HepG2 (cell line): ENCODE measurements at regions not wholly inside any gene's neighbourhood (a gene's known extent, or its start where the extent isn't known, plus 50 kb on each side); places are given as distances from the start of the nearest gene placed in this dataset.

Source experiments
- ATAC-seq: fragments of 200-7000 bp; cut with Tn5 transposase; 3 replicates; pipeline ENCODE4 v1.9.1; 2020; ENCODE audit warnings: mild to moderate bottlenecking, moderate library complexity
- BruUV-seq: library from RNA; stranded (reverse); fragments of 400-500 nt; replicated peaks from 2 replicates; lab custom pipeline; 2021; lab: Mats Ljungman, UMichigan
- CTCF ChIA-PET: fragments of 300-600 bp; formaldehyde crosslinking; extraction: SDS; loops from one replicate; lab custom pipeline; 2021; ENCODE audit warnings: low total read pairs, inconsistent platforms, low intra/inter-chr PET ratio; lab: Yijun Ruan, JAX
- POLR2A ChIA-PET: fragments of 350-600 bp; sonication (Branson Sonifier 250); formaldehyde crosslinking; loops from one replicate; lab custom pipeline; 2020; ENCODE audit warnings: antibody characterized with exemption, inconsistent platforms; lab: Yijun Ruan, JAX
- DNase-seq: peaks from one replicate; pipeline ENCODE4 v3.0.0-alpha.2; 2015; ENCODE audit warnings: low spot score
- FAIRE-seq: peaks from 3 replicates; lab custom pipeline; 2011; peaks lifted over from hg19 to GRCh38; lab: Jason Lieb, UNC
- H2AFZ ChIP-seq: one replicate; pipeline ENCODE4 v1.6.1; 2011; ENCODE audit warnings: low read length, inconsistent platforms
- H3K27ac ChIP-seq: fragments of 300-600 bp; 3 replicates; pipeline ENCODE4 v1.8.0; 2011; ENCODE audit warnings: mixed run types, mild to moderate bottlenecking, mixed read lengths, low read length, inconsistent platforms; ENCODE audit not compliant: insufficient read depth; ENCODE audit errors: extremely low read length
- H3K27me3 ChIP-seq, 2 experiments: fragments of 200-600 bp in 1 of 2; 2 replicates in 1 of 2; 3 replicates in 1 of 2; pipeline versions ENCODE4 v1.6.0 to v1.8.0; 2011; ENCODE audit warnings: low read length in 2 of 2, mild to moderate bottlenecking in 2 of 2, moderate library complexity in 2 of 2, inconsistent platforms in 1 of 2; ENCODE audit not compliant: insufficient read depth in 2 of 2, control insufficient read depth in 1 of 2
- H3K36me3 ChIP-seq, 2 experiments: fragments of 200-600 bp in 1 of 2; replicated peaks in 1 of 2; 2 replicates in 1 of 2; 3 replicates in 1 of 2; pipeline versions ENCODE4 v1.5.1 to v1.8.0; 2011; ENCODE audit warnings: low read length in 2 of 2, inconsistent platforms in 1 of 2; ENCODE audit not compliant: insufficient read depth in 2 of 2, control insufficient read depth in 1 of 2
- H3K4me1 ChIP-seq: 2 replicates; pipeline ENCODE4 v1.5.1; 2012; ENCODE audit warnings: low read length, inconsistent platforms; ENCODE audit not compliant: insufficient read depth
- H3K4me2 ChIP-seq: 2 replicates; pipeline ENCODE4 v1.6.0; 2011; ENCODE audit warnings: low read depth, low read length, inconsistent platforms
- H3K4me3 ChIP-seq, 3 experiments: fragments of 200-600 bp in 1 of 3; sonication (generic), shearing (Covaris generic) in 1 of 3; replicated peaks in 1 of 3; 2 replicates each; pipeline ENCODE4 v1.5.1; 2011 to 2016; ENCODE audit warnings: low read length in 3 of 3, inconsistent platforms in 2 of 3, low read depth in 2 of 3, mild to moderate bottlenecking in 2 of 3, control low read depth in 1 of 3, mixed read lengths in 1 of 3; ENCODE audit not compliant: insufficient read depth in 1 of 3
- H3K79me2 ChIP-seq: one replicate; pipeline ENCODE4 v1.6.1; 2011; ENCODE audit warnings: low read length, inconsistent platforms; ENCODE audit not compliant: insufficient read depth
- H3K9ac ChIP-seq: 2 replicates; pipeline ENCODE4 v1.6.0; 2011; ENCODE audit warnings: mild to moderate bottlenecking, low read depth, low read length, inconsistent platforms; ENCODE audit not compliant: insufficient read depth
- H3K9me3 ChIP-seq: 2 replicates; pipeline ENCODE4 v1.5.1; 2012; ENCODE audit warnings: mild to moderate bottlenecking, low read length
- H4K20me1 ChIP-seq: 2 replicates; pipeline ENCODE4 v1.6.0; 2011; ENCODE audit warnings: inconsistent platforms, mild to moderate bottlenecking, low read length, moderate library complexity; ENCODE audit not compliant: insufficient read depth
- FOXA3 ChIP-seq: IDR thresholded peaks from 2 replicates; pipeline ENCODE4 v1.6.1; 2016; ENCODE audit warnings: missing genetic modification reagents, missing compliant biosample characterization
- KDM2A ChIP-seq: sonication (generic); formaldehyde crosslinking; IDR thresholded peaks from 2 replicates; pipeline ENCODE4 v1.4.0; 2020; ENCODE audit warnings: low read depth, missing genetic modification reagents, borderline replicate concordance
- MTA3 ChIP-seq: sonication (generic); formaldehyde crosslinking; IDR thresholded peaks from 2 replicates; pipeline ENCODE4 v1.4.0; 2020; ENCODE audit warnings: missing genetic modification reagents
- SALL1 ChIP-seq: sonication (generic); formaldehyde crosslinking; IDR thresholded peaks from 2 replicates; pipeline ENCODE4 v1.8.0; 2022; ENCODE audit warnings: mild to moderate bottlenecking, missing genetic modification reagents
- ZBTB2 ChIP-seq: sonication (generic); formaldehyde crosslinking; IDR thresholded peaks from 2 replicates; pipeline ENCODE4 v1.8.0; 2022; ENCODE audit warnings: low read depth, missing genetic modification reagents
- ZNF138 ChIP-seq: sonication (generic); formaldehyde crosslinking; IDR thresholded peaks from 2 replicates; pipeline ENCODE4 v1.5.0; 2020; ENCODE audit warnings: mild to moderate bottlenecking, low read depth, missing genetic modification reagents
- ZNF383 ChIP-seq: sonication (generic); formaldehyde crosslinking; IDR thresholded peaks from 2 replicates; pipeline ENCODE4 v1.4.0; 2020; ENCODE audit warnings: missing genetic modification reagents, mild to moderate bottlenecking, borderline replicate concordance
- ZNF552 ChIP-seq: sonication (generic); formaldehyde crosslinking; IDR thresholded peaks from 2 replicates; pipeline ENCODE4 v1.9.0; 2022; ENCODE audit warnings: missing genetic modification reagents, mild to moderate bottlenecking, borderline replicate concordance
- ZNF615 ChIP-seq: sonication (generic); formaldehyde crosslinking; IDR thresholded peaks from 2 replicates; pipeline ENCODE4 v1.5.0; 2020; ENCODE audit warnings: mild to moderate bottlenecking, missing genetic modification reagents, borderline replicate concordance
- ZNF781 ChIP-seq: sonication (generic); formaldehyde crosslinking; IDR thresholded peaks from 2 replicates; pipeline ENCODE4 v1.5.1; 2020; ENCODE audit warnings: borderline replicate concordance, mild to moderate bottlenecking, missing genetic modification reagents; ENCODE audit errors: not compliant biosample characterization
- WGBS: methylation state at CpG from one replicate; pipeline ENCODE4 v1.1.6; 2017; ENCODE audit warnings: low lambda C conversion rate; 5-methylcytosine and 5-hydroxymethylcytosine counted together
- in situ Hi-C: cut with HindIII; loops from 2 replicates; pipeline ENCODE4 v1.10.0; 2017; ENCODE audit warnings: low pct_unique_long_range_greater_than_20kb; ENCODE audit not compliant: extremely low pct_ligation_motif_present
- intact Hi-C: fragments of 100-400 bp; cut with micrococcal nuclease; formaldehyde crosslinking; loops from one replicate; pipeline ENCODE4 v1.10.0; 2022; ENCODE audit not compliant: unreplicated experiment
- TF ChIP-seq, protein P1 (sequence below): sonication (generic); formaldehyde crosslinking; IDR thresholded peaks from 2 replicates; pipeline ENCODE4 v1.5.0; 2020; ENCODE audit warnings: mild to moderate bottlenecking, missing genetic modification reagents

- TF ChIP-seq, protein P1, sequence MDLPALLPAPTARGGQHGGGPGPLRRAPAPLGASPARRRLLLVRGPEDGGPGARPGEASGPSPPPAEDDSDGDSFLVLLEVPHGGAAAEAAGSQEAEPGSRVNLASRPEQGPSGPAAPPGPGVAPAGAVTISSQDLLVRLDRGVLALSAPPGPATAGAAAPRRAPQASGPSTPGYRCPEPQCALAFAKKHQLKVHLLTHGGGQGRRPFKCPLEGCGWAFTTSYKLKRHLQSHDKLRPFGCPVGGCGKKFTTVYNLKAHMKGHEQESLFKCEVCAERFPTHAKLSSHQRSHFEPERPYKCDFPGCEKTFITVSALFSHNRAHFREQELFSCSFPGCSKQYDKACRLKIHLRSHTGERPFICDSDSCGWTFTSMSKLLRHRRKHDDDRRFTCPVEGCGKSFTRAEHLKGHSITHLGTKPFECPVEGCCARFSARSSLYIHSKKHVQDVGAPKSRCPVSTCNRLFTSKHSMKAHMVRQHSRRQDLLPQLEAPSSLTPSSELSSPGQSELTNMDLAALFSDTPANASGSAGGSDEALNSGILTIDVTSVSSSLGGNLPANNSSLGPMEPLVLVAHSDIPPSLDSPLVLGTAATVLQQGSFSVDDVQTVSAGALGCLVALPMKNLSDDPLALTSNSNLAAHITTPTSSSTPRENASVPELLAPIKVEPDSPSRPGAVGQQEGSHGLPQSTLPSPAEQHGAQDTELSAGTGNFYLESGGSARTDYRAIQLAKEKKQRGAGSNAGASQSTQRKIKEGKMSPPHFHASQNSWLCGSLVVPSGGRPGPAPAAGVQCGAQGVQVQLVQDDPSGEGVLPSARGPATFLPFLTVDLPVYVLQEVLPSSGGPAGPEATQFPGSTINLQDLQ (CRISPR knock-in tag), result no peak
- TF ChIP-seq KDM2A (CRISPR knock-in tag), result no peak
Observed at GRCh38 chr17:71505981-71506380, 614.8 kb upstream of the SOX9 start (continued).

DNA sequence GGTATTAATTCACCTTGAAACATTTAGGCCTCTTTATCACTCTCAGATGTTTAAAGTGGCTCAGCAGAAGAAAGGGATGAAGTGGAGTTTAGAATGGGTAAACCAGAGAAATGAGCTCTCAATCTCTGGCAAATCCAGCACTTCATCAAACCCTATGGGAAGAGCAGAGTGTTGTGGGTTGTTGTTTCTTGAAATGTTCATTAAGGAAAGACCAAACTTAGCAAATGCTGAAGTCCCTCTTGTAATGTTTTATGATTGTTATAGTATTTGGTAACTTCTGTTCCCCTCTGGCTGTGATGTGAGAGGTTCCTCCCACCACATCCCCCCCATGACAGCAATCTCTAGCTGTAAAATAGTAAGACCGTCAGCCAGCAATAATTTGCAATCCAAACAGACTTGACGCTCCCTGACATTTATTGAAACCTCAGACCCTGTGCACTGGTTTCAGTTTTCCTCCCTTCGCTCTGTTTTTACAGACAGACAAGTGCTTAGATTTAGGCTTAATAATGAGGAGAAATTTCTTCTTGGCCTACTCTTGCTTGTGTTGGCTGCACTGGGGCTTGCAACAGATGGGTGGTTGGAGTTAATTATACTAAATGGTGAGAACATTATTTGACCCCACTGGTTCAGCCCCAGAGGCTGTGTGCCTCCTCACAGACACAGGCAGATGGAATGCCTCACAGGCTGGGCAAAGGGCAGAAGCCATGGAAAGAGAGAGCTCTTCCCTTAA is 609.4 kb upstream of the SOX9 start:
- no peaks in the 10 kb centered on the region for H3K27me3 ChIP-seq
- H2AFZ ChIP-seq, result no peak overlapping the region
- H3K27ac ChIP-seq, result no peak overlapping the region
- no peaks in the 10 kb centered on the region for H4K20me1 ChIP-seq
- no TSS peak for BruUV-seq
- no peak overlapping the region for H3K4me3 ChIP-seq
- H3K79me2 ChIP-seq, result no peaks in the 10 kb centered on the region
- H3K4me1 ChIP-seq, result no peaks in the 10 kb centered on the region
- WGBS, result 39% methylated on average over 3 of the region's 3 CpGs
- ATAC-seq (no peak), DNase-seq (no peak), FAIRE-seq (no peak)
- no peaks in the 10 kb centered on the region for H3K9me3 ChIP-seq
- ChIA-PET POLR2A (no interaction called here), CTCF (no interaction called here)
- no peaks in the 10 kb centered on the region for H3K36me3 ChIP-seq
- no peak overlapping the region for H3K9ac ChIP-seq
- intact Hi-C loops (no loop called here), in situ Hi-C loops (no loop called here)
- no peak overlapping the region for H3K4me2 ChIP-seq
- TF ChIP-seq MTA3 (CRISPR knock-in tag) (no peak), ZNF781 (CRISPR knock-in tag) (no peak), ZNF138 (CRISPR knock-in tag) (no peak), ZNF383 (no peak), ZNF552 (no peak), FOXA3 (CRISPR knock-in tag) (no peak), ZNF615 (CRISPR knock-in tag) (no peak), SALL1 (no peak), ZBTB2 (no peak)
